ENCODE measurements at regions not wholly inside any gene's neighbourhood (a gene's known extent, or its start where the extent isn't known, plus 50 kb on each side); places are given as distances from the start of the nearest gene placed in this dataset.

- POLR2A ChIA-PET, result interaction anchor here (0.8 kb wide), 1 partner anchor 19 kb away, joined by 3 read pairs; no protein-coding TSS in a partner anchor
- no TSS peak for BruUV-seq (replicated peaks)
- no peak overlapping the region for H3K4me3 Mint-ChIP-seq (ENCODE audit: unreplicated experiment)
- no peak for TF ChIP-seq CTCF (IDR thresholded peaks at IDR 0.05; ENCODE audit: unreplicated experiment)
- peaks cover 4% of the 10 kb centered on the region for H3K4me1 Mint-ChIP-seq (ENCODE audit: insufficient read depth, unreplicated experiment)
- CTCF ChIA-PET, result interaction anchor here (1.3 to 3.2 kb wide), 2 partner anchors 19 to 21 kb away, joined by 4 to 17 read pairs; no protein-coding TSS in a partner anchor
- H3K9me3 Mint-ChIP-seq (ENCODE audit: unreplicated experiment), result no peaks in the 10 kb centered on the region
- no peaks in the 10 kb centered on the region for H3K36me3 Mint-ChIP-seq (ENCODE audit: insufficient read depth, unreplicated experiment)
- intact Hi-C loops (cut with micrococcal nuclease), result no loop called here
- no peak overlapping the region for H3K27ac Mint-ChIP-seq (ENCODE audit: low read depth, unreplicated experiment)
- no peak for DNase-seq (ENCODE audit: unreplicated experiment)
- no peaks in the 10 kb centered on the region for H3K27me3 Mint-ChIP-seq (ENCODE audit: insufficient read depth, unreplicated experiment)
Measured at GRCh38 chr13:30151388-30151787, 156.0 kb downstream of the KATNAL1 start.

- DNase-seq (ENCODE audit: unreplicated experiment), result no peak
- H3K4me3 Mint-ChIP-seq (ENCODE audit: unreplicated experiment), result no peak overlapping the region
- peaks cover 7% of the 10 kb centered on the region for H3K9me3 Mint-ChIP-seq (ENCODE audit: unreplicated experiment)
- intact Hi-C loops (cut with micrococcal nuclease), result no loop called here
- POLR2A ChIA-PET, result interaction anchor here (0.8 to 1.0 kb wide), 2 partner anchors 27 to 309 kb away, joined by 3 read pairs; no protein-coding TSS in a partner anchor
- no peaks in the 10 kb centered on the region for H3K27me3 Mint-ChIP-seq (ENCODE audit: insufficient read depth, unreplicated experiment)
- peaks cover 5% of the 10 kb centered on the region for H3K4me1 Mint-ChIP-seq (ENCODE audit: insufficient read depth, unreplicated experiment)
- no peak for TF ChIP-seq CTCF (IDR thresholded peaks at IDR 0.05; ENCODE audit: unreplicated experiment)
- CTCF ChIA-PET, result interaction anchor here (0.8 to 1.0 kb wide), 2 partner anchors 9 to 15 kb away, joined by 3 to 4 read pairs; no protein-coding TSS in a partner anchor
- peaks cover 6% of the 10 kb centered on the region for H3K36me3 Mint-ChIP-seq (ENCODE audit: insufficient read depth, unreplicated experiment)
- no peak overlapping the region for H3K27ac Mint-ChIP-seq (ENCODE audit: low read depth, unreplicated experiment)
- BruUV-seq (replicated peaks), result no TSS peak
Measured at GRCh38 chr13:30149248-30149647, 158.1 kb downstream of the KATNAL1 start.

- peaks cover 8% of the 10 kb centered on the region for H3K36me3 Mint-ChIP-seq (ENCODE audit: insufficient read depth, unreplicated experiment)
- no peak overlapping the region for H3K4me3 Mint-ChIP-seq (ENCODE audit: unreplicated experiment)
- ChIA-PET POLR2A (interaction anchor here (0.8 kb wide), 1 partner anchor 308 kb away, joined by 3 read pairs; no protein-coding TSS in a partner anchor), CTCF (interaction anchor here (0.8 kb wide), 1 partner anchor 14 kb away, joined by 4 read pairs; no protein-coding TSS in a partner anchor)
- peaks cover 8% of the 10 kb centered on the region for H3K4me1 Mint-ChIP-seq (ENCODE audit: insufficient read depth, unreplicated experiment)
- no peak for TF ChIP-seq CTCF (IDR thresholded peaks at IDR 0.05; ENCODE audit: unreplicated experiment)
- H3K27ac Mint-ChIP-seq (ENCODE audit: low read depth, unreplicated experiment), result no peak overlapping the region
- intact Hi-C loops (cut with micrococcal nuclease), result no loop called here
- peaks cover 7% of the 10 kb centered on the region for H3K9me3 Mint-ChIP-seq (ENCODE audit: unreplicated experiment)
- no TSS peak for BruUV-seq (replicated peaks)
- H3K27me3 Mint-ChIP-seq (ENCODE audit: insufficient read depth, unreplicated experiment), result no peaks in the 10 kb centered on the region
- no peak for DNase-seq (ENCODE audit: unreplicated experiment)
Measured at GRCh38 chr13:30148786-30149185, 158.6 kb downstream of the KATNAL1 start.

- POLR2A ChIA-PET, result interaction anchor here (0.8 kb wide), 1 partner anchor 308 kb away, joined by 3 read pairs; no protein-coding TSS in a partner anchor
- H3K4me1 Mint-ChIP-seq (ENCODE audit: insufficient read depth, unreplicated experiment), result peaks cover 13% of the 10 kb centered on the region
- intact Hi-C loops (cut with micrococcal nuclease), result no loop called here
Measured at GRCh38 chr13:30148171-30148754, 159.1 kb downstream of the KATNAL1 start.

More at GRCh38 chr13:30148171-30148754, 159.1 kb downstream of the KATNAL1 start:
- H3K9me3 Mint-ChIP-seq (ENCODE audit: unreplicated experiment), result peaks cover 7% of the 10 kb centered on the region
- no TSS peak for BruUV-seq (replicated peaks)
- no peak overlapping the region for H3K27ac Mint-ChIP-seq (ENCODE audit: low read depth, unreplicated experiment)
- peaks cover 8% of the 10 kb centered on the region for H3K36me3 Mint-ChIP-seq (ENCODE audit: insufficient read depth, unreplicated experiment)
- H3K27me3 Mint-ChIP-seq (ENCODE audit: insufficient read depth, unreplicated experiment), result no peaks in the 10 kb centered on the region
- CTCF ChIA-PET, result interaction anchor here (0.8 kb wide), 1 partner anchor 14 kb away, joined by 4 read pairs; no protein-coding TSS in a partner anchor
- no peak for DNase-seq (ENCODE audit: unreplicated experiment)
- no peak for TF ChIP-seq CTCF (IDR thresholded peaks at IDR 0.05; ENCODE audit: unreplicated experiment)
- no peak overlapping the region for H3K4me3 Mint-ChIP-seq (ENCODE audit: unreplicated experiment)

Data from MCF 10A (cell line).